ENCODE measurements at regions not wholly inside any gene's neighbourhood (a gene's known extent, or its start where the extent isn't known, plus 50 kb on each side); places are given as distances from the start of the nearest gene placed in this dataset.

DNA sequence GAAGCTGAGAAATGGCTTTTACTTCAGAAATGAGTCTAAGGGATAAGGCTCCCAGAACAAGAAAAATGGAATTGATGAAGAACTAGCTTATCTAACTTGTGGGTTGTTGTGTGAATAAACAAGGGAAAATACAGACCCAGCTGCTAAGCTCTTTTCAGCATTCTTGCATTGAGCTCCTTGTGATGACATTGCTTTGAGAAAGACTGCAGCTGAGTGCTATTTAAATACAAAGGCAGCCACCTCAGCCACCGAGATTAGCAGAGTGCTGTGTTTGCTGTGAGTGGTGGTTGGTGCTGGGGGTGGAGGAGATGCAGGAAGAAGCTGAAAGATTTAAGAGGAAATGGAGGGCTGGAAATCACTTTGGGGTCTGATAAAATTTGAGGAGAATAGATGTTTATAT is 396.0 kb upstream of the PRICKLE1 start:
- TF ChIP-seq, protein P1, sequence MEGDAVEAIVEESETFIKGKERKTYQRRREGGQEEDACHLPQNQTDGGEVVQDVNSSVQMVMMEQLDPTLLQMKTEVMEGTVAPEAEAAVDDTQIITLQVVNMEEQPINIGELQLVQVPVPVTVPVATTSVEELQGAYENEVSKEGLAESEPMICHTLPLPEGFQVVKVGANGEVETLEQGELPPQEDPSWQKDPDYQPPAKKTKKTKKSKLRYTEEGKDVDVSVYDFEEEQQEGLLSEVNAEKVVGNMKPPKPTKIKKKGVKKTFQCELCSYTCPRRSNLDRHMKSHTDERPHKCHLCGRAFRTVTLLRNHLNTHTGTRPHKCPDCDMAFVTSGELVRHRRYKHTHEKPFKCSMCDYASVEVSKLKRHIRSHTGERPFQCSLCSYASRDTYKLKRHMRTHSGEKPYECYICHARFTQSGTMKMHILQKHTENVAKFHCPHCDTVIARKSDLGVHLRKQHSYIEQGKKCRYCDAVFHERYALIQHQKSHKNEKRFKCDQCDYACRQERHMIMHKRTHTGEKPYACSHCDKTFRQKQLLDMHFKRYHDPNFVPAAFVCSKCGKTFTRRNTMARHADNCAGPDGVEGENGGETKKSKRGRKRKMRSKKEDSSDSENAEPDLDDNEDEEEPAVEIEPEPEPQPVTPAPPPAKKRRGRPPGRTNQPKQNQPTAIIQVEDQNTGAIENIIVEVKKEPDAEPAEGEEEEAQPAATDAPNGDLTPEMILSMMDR (IDR thresholded peaks at IDR 0.05; ENCODE audit: insufficient read depth, low read depth, low read length): no peak
- TF ChIP-seq EZH2 (IDR thresholded peaks at IDR 0.05; ENCODE audit: insufficient read depth, low read length): no peak
